ENCODE measurements at regions not wholly inside any gene's neighbourhood (a gene's known extent, or its start where the extent isn't known, plus 50 kb on each side); places are given as distances from the start of the nearest gene placed in this dataset.
"Not testable (repeated sequence)": the region's sequence is repeated elsewhere in the genome, so short reads cannot be mapped to it uniquely, and the experiment has no call there.

- no peak for DNase-seq (ENCODE audit: low read depth in 4 of 4, low spot score in 1 of 4)
Measured at GRCh38 chr21:20030390-20030789, 967.8 kb upstream of the NCAM2 start.

GRCh38 chr21:20031807-20032206 lies 966.4 kb upstream of the NCAM2 start:
- DNase-seq (ENCODE audit: low read depth in 4 of 4, low spot score in 1 of 4) = no peak

- DNase-seq (ENCODE audit: low read depth in 4 of 4, low spot score in 1 of 4) = no peak
Measured at GRCh38 chr21:20040768-20041167, 957.4 kb upstream of the NCAM2 start.

DNA sequence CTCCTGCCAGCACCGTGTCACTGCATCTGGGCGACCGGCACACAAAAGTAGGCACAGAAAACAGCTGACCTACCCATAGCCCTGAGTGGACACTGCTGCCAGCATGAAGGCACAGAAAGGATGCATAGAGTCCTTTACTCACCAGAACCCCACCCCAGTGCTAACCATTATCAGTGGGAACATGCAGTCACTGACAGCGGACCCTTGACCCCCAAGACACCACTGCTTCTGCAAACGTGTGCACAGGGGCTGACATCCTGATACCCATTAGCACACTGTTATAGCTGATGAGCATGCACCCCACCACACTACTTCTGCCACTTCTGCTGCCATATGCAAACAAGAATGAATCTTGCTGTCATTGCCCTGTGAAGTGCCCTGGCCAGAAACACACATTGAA lies 953.0 kb upstream of the NCAM2 start:
- DNase-seq (ENCODE audit: low read depth in 4 of 4, low spot score in 1 of 4) = no peak

- not testable (repeated sequence) for DNase-seq (ENCODE audit: low read depth in 4 of 4, low spot score in 1 of 4)
Measured at GRCh38 chr21:20048130-20048837, 949.9 kb upstream of the NCAM2 start.

DNA sequence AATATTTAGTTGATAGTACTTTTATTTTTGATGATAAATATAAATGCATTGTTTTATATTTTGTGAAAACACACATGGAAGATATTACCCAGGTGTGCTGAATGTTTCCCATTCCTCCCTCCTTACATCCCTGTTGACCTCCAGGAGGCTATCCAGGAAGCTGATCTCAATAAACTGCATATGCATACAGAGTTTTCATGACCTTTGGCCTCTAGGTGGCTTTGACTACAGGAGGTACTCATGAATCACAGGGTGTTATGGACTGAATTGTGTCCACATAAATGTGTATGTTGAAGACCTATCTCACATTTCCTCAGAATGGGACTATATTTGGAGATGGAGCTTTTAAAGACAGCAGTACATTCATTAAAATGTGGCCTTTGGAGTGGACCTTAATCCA lies 914.9 kb upstream of the NCAM2 start:
- no peak for DNase-seq (ENCODE audit: low read depth in 4 of 4, low spot score in 1 of 4)

GRCh38 chr21:20083925-20084324 lies 914.3 kb upstream of the NCAM2 start:
- DNase-seq (ENCODE audit: low read depth in 4 of 4, low spot score in 1 of 4) = no peak

- no peak for DNase-seq (ENCODE audit: low read depth in 4 of 4, low spot score in 1 of 4)
Measured at GRCh38 chr21:20086508-20086907, 911.7 kb upstream of the NCAM2 start.

- no peak for DNase-seq (ENCODE audit: low read depth in 4 of 4, low spot score in 1 of 4)
Measured at GRCh38 chr21:20106368-20106767, 891.8 kb upstream of the NCAM2 start.

DNA sequence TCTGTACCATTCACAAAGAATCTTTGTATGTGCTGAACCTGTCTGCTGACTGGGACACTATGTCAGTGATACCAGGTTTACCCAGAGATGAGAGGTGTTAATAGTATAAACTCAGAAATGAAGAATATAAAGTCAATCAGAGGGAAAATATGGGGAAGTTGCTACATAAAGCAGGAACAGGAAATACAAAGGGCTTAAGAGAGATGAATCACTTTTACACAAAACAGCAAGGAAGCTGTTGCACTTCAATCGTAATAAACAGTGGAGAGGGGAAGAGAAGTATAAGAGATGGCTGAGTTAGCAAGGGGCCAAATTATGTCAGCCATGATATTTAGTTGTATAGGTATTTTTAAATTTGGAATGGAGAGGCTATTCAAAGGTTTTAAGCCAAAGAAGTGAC lies 890.2 kb upstream of the NCAM2 start:
- DNase-seq (ENCODE audit: low read depth in 4 of 4, low spot score in 1 of 4) = no peak

- no peak for DNase-seq (ENCODE audit: low read depth in 4 of 4, low spot score in 1 of 4)
Measured at GRCh38 chr21:20108976-20109540, 889.2 kb upstream of the NCAM2 start.

DNA sequence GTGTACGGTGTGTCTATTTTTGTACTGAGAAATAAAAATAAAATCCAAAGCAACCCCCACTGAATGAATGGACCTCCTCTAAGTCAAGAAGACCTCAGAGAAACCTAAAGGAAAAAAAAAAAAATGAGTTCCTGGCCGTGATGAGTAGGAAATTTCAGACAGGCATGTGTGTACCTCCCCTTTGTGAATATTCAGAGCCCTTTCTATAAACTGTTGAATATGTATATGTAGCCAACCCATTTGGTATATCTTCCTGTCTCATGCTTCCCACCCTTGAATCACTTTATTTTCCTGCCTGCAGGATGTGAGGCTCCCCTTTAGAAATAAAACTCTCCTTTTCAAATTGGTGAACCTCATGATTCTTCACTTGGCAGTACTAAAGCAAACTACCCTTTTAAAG lies 887.8 kb upstream of the NCAM2 start:
- DNase-seq (ENCODE audit: low read depth in 4 of 4, low spot score in 1 of 4) = no peak

- no peak for DNase-seq (ENCODE audit: low read depth in 4 of 4, low spot score in 1 of 4)
Measured at GRCh38 chr21:20151741-20152140, 846.5 kb upstream of the NCAM2 start.

DNA sequence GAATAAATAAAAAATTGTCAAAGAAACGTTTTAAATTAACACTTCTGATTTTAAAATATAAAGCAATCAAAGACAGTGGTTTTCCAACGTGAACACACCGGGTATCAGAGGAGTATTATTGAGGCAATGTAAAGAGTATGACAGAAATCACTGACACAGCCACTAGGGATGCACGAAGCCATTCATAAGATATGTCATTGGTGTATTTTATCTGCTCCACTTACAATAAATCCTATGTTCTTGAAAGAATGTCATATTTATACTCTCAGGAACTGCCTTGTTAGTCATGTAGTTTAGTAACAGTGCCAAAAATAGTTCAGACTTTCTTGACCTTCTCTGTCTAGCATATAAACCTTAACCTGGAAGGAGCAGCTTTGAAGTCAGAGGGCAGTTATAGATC lies 835.0 kb upstream of the NCAM2 start:
- no peak for DNase-seq (ENCODE audit: low read depth in 4 of 4, low spot score in 1 of 4)

- DNase-seq (ENCODE audit: low read depth in 4 of 4, low spot score in 1 of 4) = no peak
Measured at GRCh38 chr21:20167059-20167458, 831.1 kb upstream of the NCAM2 start.

GRCh38 chr21:20169812-20170576 lies 828.2 kb upstream of the NCAM2 start:
- no peak for DNase-seq (ENCODE audit: low read depth in 4 of 4, low spot score in 1 of 4)

DNA sequence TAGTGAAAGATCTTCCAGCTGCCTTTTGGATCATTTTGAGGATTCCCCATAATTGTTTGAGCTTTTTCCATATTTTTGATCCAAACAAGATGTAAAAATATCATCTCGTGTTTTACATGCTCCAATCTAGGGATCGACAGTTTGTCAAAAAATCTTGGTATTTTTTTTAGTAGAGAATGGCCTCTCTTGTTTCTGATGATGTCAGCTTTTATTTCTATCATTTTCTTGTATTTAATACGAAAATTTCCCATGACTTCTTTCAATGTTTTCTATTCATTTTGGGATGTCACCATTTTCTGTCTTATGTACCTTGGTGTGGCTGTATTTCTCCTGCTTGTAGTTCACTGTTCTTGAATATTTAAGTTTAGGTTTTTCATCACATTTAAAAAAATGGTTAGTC lies 812.0 kb upstream of the NCAM2 start:
- no peak for DNase-seq (ENCODE audit: low read depth in 4 of 4, low spot score in 1 of 4)

DNA sequence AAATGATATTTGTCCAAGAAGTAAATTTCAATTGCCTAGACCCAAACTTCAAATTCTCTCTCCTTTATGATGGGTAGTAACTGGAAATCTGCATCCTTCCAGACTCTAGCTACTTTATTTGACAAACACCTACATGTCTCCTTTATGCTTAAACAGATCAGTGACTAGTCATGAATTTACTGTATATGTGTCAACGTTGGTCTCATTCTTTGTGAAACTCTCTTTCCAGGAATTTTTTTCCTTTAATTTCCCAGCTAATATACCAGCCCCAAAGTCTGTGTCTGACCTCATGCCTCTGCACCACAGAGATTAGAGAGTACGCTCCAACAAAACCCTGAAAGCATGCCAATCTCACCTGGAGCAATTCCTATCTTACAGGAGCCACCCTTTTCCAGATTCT lies 811.2 kb upstream of the NCAM2 start:
- DNase-seq (ENCODE audit: low read depth in 4 of 4, low spot score in 1 of 4) = no peak

- not testable (repeated sequence) for DNase-seq (ENCODE audit: low read depth in 4 of 4, low spot score in 1 of 4)
Measured at GRCh38 chr21:20201323-20201722, 796.9 kb upstream of the NCAM2 start.

GRCh38 chr21:20207335-20207734 lies 790.9 kb upstream of the NCAM2 start:
- DNase-seq (ENCODE audit: low read depth in 4 of 4, low spot score in 1 of 4) = no peak

- DNase-seq (ENCODE audit: low read depth in 4 of 4, low spot score in 1 of 4) = no peak
Measured at GRCh38 chr21:20215959-20216358, 782.2 kb upstream of the NCAM2 start.

GRCh38 chr21:20220586-20220985 lies 777.6 kb upstream of the NCAM2 start:
- DNase-seq (ENCODE audit: low read depth in 4 of 4, low spot score in 1 of 4) = no peak

All from stimulated activated CD4-positive, alpha-beta T cell treated with anti-CD3 and anti-CD28 coated beads, Interleukin-1b, Interleukin-23, amount 100 ng/mL, for 24 hours (primary cell).